RWPE2 (cell line): ENCODE measurements at regions not wholly inside any gene's neighbourhood (a gene's known extent, or its start where the extent isn't known, plus 50 kb on each side); places are given as distances from the start of the nearest gene placed in this dataset.

Experiments
- ATAC-seq: fragments of 200-7000 bp; cut with Tn5 transposase; 3 replicates; pipeline ENCODE4 v1.9.1; 2021; ENCODE audit warnings: low read depth
- DNase-seq: peaks from one replicate; pipeline ENCODE4 v3.0.0-alpha.2; 2020; ENCODE audit warnings: low spot score
- H3K27ac ChIP-seq: fragments of 450-650 bp; 2 replicates; pipeline ENCODE4 v1.5.1; 2017; ENCODE audit warnings: mild to moderate bottlenecking; ENCODE audit not compliant: poor library complexity, severe bottlenecking
- H3K27me3 ChIP-seq: fragments of 250-450 bp; sonication (Bioruptor Pico); 2 replicates; pipeline ENCODE4 v1.5.1; 2021; ENCODE audit warnings: mild to moderate bottlenecking, moderate library complexity; ENCODE audit not compliant: insufficient read depth, poor library complexity, severe bottlenecking
- H3K36me3 ChIP-seq: fragments of 250-450 bp; sonication (Bioruptor Pico); 2 replicates; pipeline ENCODE4 v1.5.1; 2020; ENCODE audit warnings: low read depth, mild to moderate bottlenecking, moderate library complexity
- H3K4me1 ChIP-seq: fragments of 250-450 bp; sonication (Bioruptor Pico); 2 replicates; pipeline ENCODE4 v1.5.1; 2021; ENCODE audit warnings: mild to moderate bottlenecking, moderate library complexity; ENCODE audit not compliant: insufficient read depth, poor library complexity, severe bottlenecking
- H3K4me3 ChIP-seq: fragments of 250-450 bp; sonication (Bioruptor Pico); 2 replicates; pipeline ENCODE4 v1.5.1; 2021; ENCODE audit warnings: mild to moderate bottlenecking, moderate library complexity; ENCODE audit not compliant: severe bottlenecking
- H3K9me3 ChIP-seq: fragments of 250-450 bp; sonication (Bioruptor Pico); 2 replicates; pipeline ENCODE4 v1.5.1; 2021; ENCODE audit warnings: mild to moderate bottlenecking, moderate library complexity; ENCODE audit not compliant: severe bottlenecking
- CTCF ChIP-seq: fragments of 450-650 bp; IDR thresholded peaks from one replicate; pipeline ENCODE4 v1.5.1; 2017; ENCODE audit warnings: mild to moderate bottlenecking, moderate library complexity; ENCODE audit not compliant: poor library complexity, severe bottlenecking

- no peaks in the 10 kb centered on the region for H3K36me3 ChIP-seq
- no peak for TF ChIP-seq CTCF
- H3K4me3 ChIP-seq: no peak overlapping the region
- no peaks in the 10 kb centered on the region for H3K27me3 ChIP-seq
- no peaks in the 10 kb centered on the region for H3K4me1 ChIP-seq
- H3K9me3 ChIP-seq: no peaks in the 10 kb centered on the region
- ATAC-seq (no peak), DNase-seq (no peak)
- H3K27ac ChIP-seq: no peak overlapping the region
Observed at GRCh38 chr3:83670416-83670815, 1288.4 kb upstream of the CADM2 start.

- Histone ChIP-seq H3K4me1 (peaks cover 4% of the 10 kb centered on the region), H3K27me3 (peaks cover 5% of the 10 kb centered on the region), H3K4me3 (no peak overlapping the region), H3K36me3 (no peaks in the 10 kb centered on the region), H3K27ac (no peak overlapping the region), H3K9me3 (no peaks in the 10 kb centered on the region)
- TF ChIP-seq CTCF: no peak
- ATAC-seq: no peak
- DNase-seq: no peak
Observed at GRCh38 chr3:83683937-83684598, 1274.7 kb upstream of the CADM2 start.

GRCh38 chr3:83706669-83707068 lies 1252.1 kb upstream of the CADM2 start:
- Histone ChIP-seq H3K4me1 (no peaks in the 10 kb centered on the region), H3K27me3 (peaks cover 3% of the 10 kb centered on the region), H3K36me3 (no peaks in the 10 kb centered on the region), H3K4me3 (no peak overlapping the region), H3K9me3 (no peaks in the 10 kb centered on the region), H3K27ac (no peak overlapping the region)
- TF ChIP-seq CTCF: no peak
- DNase-seq (no peak), ATAC-seq (no peak)

GRCh38 chr3:83715307-83715706 lies 1243.5 kb upstream of the CADM2 start:
- no peak for TF ChIP-seq CTCF
- Histone ChIP-seq H3K9me3 (peaks cover 2% of the 10 kb centered on the region), H3K36me3 (no peaks in the 10 kb centered on the region), H3K27ac (no peak overlapping the region), H3K4me3 (no peak overlapping the region), H3K27me3 (peaks cover 3% of the 10 kb centered on the region), H3K4me1 (no peaks in the 10 kb centered on the region)
- ATAC-seq (no peak), DNase-seq (no peak)

GRCh38 chr3:83729576-83729975 lies 1229.2 kb upstream of the CADM2 start:
- H3K9me3 ChIP-seq: no peaks in the 10 kb centered on the region
- no peaks in the 10 kb centered on the region for H3K4me1 ChIP-seq
- no peak overlapping the region for H3K4me3 ChIP-seq
- no peak overlapping the region for H3K27ac ChIP-seq
- DNase-seq (no peak), ATAC-seq (no peak)
- no peak for TF ChIP-seq CTCF
- no peaks in the 10 kb centered on the region for H3K27me3 ChIP-seq
- no peaks in the 10 kb centered on the region for H3K36me3 ChIP-seq
